HG02610 (cell line): ENCODE measurements at regions not wholly inside any gene's neighbourhood (a gene's known extent, or its start where the extent isn't known, plus 50 kb on each side); places are given as distances from the start of the nearest gene placed in this dataset.

Experiments
- ATAC-seq: cut with Tn5 transposase; IDR thresholded peaks from one replicate; pipeline ENCODE4 v1.9.1; 2021; ENCODE audit warnings: mild to moderate bottlenecking, moderate library complexity; ENCODE audit not compliant: unreplicated experiment

- ATAC-seq: no peak
Measured at GRCh38 chr14:82419933-82420332, 886.3 kb upstream of the SEL1L start.

GRCh38 chr14:82420871-82421270 is 887.2 kb upstream of the SEL1L start:
- ATAC-seq: no peak

- no peak for ATAC-seq
Measured at GRCh38 chr14:82421286-82421685, 887.6 kb upstream of the SEL1L start.

GRCh38 chr14:82422230-82422629 is 888.6 kb upstream of the SEL1L start:
- ATAC-seq: no peak

GRCh38 chr14:82425261-82425660 is 891.6 kb upstream of the SEL1L start:
- no peak for ATAC-seq

GRCh38 chr14:82431031-82431430 is 897.4 kb upstream of the SEL1L start:
- no peak for ATAC-seq

GRCh38 chr14:82432301-82433105 is 898.9 kb upstream of the SEL1L start:
- ATAC-seq: no peak

GRCh38 chr14:82438436-82438835 is 904.8 kb upstream of the SEL1L start:
- ATAC-seq: no peak

- no peak for ATAC-seq
Measured at GRCh38 chr14:82441270-82441669, 907.6 kb upstream of the SEL1L start.

- ATAC-seq: no peak
Measured at GRCh38 chr14:82445810-82446570, 912.3 kb upstream of the SEL1L start.

GRCh38 chr14:82447586-82447985 is 913.9 kb upstream of the SEL1L start:
- ATAC-seq: no peak

- no peak for ATAC-seq
Measured at GRCh38 chr14:82449926-82450468, 916.3 kb upstream of the SEL1L start.

- no peak for ATAC-seq
Measured at GRCh38 chr14:82451675-82452074, 918.0 kb upstream of the SEL1L start.

- ATAC-seq: no peak
Measured at GRCh38 chr14:82482345-82482744, 948.7 kb upstream of the SEL1L start.

GRCh38 chr14:82488473-82488872 is 954.8 kb upstream of the SEL1L start:
- no peak for ATAC-seq

GRCh38 chr14:82490397-82490796 is 956.7 kb upstream of the SEL1L start:
- ATAC-seq: no peak

GRCh38 chr14:82492157-82492556 is 958.5 kb upstream of the SEL1L start:
- no peak for ATAC-seq

- ATAC-seq: no peak
Measured at GRCh38 chr14:82500222-82500621, 966.6 kb upstream of the SEL1L start.

GRCh38 chr14:82501554-82501953 is 967.9 kb upstream of the SEL1L start:
- no peak for ATAC-seq

- no peak for ATAC-seq
Measured at GRCh38 chr14:82502043-82502442, 968.4 kb upstream of the SEL1L start.

GRCh38 chr14:82504894-82505293 is 971.2 kb upstream of the SEL1L start:
- no peak for ATAC-seq

GRCh38 chr14:82510007-82510406 is 976.4 kb upstream of the SEL1L start:
- ATAC-seq: no peak
